SH-SY5Y (cell line): ENCODE measurements at regions not wholly inside any gene's neighbourhood (a gene's known extent, or its start where the extent isn't known, plus 50 kb on each side); places are given as distances from the start of the nearest gene placed in this dataset.

ENCODE experiments used
- GATA2 ChIP-seq: IDR thresholded peaks from 2 replicates; pipeline ENCODE4 v1.6.1; 2011; ENCODE audit warnings: mild to moderate bottlenecking, low read depth, low read length
- GATA3 ChIP-seq: IDR thresholded peaks from 2 replicates; pipeline ENCODE4 v1.6.1; 2011; ENCODE audit warnings: low read depth, mild to moderate bottlenecking, low read length, moderate library complexity

DNA sequence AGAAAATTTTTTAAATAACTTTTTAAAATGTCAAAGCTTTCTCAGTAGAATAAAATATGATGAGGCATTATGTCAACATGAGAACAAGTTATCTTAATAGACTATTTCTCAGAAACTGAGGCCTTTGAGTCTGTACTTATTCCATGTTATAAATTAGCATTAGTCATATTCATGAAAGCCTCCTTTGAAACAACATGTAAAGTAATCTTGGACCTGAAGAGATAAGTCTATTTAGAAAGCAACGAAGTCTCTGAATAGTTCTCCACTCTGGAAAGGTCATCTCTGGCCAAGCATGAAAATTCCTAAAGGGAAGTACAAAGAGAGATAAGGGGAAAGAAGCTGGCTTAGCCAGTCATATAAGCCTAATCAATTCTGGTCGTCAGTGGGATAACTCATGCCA, 150.8 kb downstream of the CYB561 start:
- no peak for TF ChIP-seq GATA2

DNA sequence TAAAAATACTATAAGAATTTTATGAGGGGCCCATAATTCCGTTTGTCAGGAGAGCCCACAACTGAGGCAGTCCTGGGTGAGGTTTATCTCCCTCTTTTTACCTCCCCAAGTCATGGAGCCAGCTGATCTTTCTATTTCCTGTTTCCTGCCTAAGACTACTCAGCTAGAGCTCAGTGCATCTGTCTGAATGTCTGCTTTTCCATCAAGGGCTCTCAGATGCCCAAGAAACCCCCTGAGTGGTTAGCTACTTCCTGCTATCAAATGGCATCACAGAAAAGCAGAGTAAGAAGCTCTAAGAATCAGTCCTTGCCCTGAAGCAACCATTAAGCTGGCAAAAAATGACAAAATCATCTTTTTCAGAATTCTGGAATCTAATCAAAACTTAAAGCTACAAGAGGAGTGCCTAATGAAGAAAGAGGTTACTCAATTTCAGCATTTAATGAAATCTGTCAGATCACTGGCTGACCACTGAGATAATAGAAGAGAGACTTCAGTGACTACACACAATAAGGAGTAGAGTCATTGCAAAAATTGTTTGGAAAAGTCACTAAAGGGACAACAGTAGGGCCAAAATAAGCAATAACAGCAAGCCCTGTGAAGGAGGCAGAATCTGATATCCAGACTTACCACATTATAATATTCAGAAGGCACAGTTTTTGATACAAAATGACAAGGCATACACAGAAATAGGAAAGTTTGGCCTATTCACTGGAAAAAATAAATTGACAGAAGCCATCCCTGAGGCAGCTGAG, 150.1 kb downstream of the CYB561 start:
- no peak for TF ChIP-seq GATA2
- TF ChIP-seq GATA3: no peak

DNA sequence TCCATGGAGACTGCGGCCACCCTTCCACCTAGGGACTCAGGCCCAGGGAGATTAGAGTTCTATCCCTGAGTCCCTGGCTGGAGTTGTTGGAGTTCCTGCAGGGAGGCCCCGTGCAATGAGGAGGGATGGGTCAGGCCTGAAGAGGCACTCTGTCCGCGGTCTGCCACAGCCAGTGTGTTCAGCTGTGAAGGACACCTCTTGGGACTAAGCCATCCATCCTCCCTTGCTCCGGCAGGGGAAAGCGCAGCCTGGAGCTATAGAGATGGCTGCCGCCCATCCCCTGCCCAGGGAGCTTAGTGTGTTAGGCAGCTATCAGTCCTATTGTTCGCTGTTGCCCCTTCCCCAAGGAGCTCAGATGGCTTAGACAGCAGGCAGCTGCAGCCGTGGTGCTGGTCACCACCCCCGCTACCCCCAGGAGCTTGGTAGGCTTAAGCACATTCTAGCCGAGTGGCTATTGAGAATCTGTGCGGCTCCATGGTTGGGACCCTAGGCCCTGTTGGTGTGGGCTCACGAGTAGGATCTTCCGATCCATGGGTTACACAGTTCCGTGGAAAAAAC, 141.3 kb downstream of the CYB561 start:
- TF ChIP-seq GATA2 (no peak), GATA3 (no peak)

DNA sequence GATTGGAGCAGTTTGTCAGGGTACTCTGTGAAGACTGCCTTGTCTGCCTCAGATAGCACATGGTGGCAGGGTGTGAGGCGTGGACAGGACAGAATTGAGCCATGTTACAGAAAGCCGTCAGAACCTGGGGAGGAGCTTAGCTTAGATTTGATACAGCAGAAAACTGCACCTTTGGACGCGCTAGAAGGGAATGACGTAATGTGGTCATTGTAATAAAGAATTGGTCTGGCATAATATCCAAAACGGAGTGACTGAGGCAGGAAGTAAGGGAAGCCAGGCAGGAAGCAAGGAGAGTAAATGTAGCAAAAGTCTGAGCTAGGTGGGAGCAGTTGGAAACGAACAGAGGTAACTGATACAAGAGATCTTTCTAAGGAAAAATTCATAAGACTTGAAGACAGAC, 140.2 kb downstream of the CYB561 start:
- TF ChIP-seq GATA3 (no peak), GATA2 (no peak)

DNA sequence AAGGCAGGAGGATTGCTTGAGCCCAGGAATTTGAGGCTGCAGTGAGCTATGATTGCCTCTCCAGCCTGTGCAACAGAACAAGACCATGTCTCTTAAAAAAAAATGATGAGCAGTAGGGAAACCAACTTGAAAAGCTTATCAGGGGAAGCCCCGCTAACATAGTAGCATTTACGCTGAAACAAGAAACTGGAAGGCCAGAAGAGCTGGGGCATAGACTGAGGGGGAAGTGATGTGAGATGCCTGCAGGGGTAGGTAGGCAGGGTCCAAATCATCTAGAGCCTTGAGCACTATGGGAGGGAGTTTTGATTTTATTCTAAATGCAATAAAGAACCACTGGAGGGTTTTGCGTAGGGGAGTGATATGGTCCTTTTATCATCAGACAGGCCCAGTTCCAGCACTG, 139.3 kb downstream of the CYB561 start:
- no peak for TF ChIP-seq GATA2
- no peak for TF ChIP-seq GATA3

DNA sequence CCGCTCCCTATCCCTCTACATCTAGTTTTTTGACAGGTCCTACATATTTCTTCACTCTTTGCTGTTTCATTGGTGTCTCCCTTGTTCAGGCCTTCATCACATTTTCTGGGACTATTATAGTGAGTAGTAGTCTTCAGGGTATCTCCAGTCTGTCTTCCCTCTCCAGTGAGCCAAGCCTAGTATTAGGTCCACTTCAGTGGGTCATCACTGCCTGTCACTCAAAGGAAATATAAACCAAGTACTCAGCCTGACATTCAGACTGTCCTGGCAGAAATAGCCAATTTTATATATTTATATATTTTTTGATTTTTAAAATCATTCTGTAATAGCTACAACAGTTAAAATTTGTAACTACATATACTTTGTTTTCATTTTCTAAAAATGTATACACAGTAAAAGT, 137.8 kb downstream of the CYB561 start:
- TF ChIP-seq GATA2 (no peak), GATA3 (no peak)

DNA sequence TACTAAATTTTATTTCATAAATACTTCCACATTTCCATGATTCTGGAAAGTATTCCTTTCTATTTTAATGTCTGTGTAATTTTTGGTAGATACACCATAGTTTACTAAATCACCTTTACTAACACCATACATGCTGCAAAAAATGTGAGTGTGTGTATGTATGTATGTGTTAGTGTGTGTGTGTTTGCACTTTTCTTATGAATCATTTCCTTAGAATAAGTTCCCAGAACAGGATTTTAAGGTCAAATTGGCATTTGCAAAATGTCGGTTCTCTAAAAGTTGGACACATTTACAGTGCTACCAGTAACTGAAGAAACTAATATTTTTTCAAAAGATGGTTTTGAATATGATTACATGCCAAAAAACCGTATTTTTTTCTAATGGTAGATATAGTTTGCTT, 137.1 kb downstream of the CYB561 start:
- TF ChIP-seq GATA2 (no peak), GATA3 (no peak)

DNA sequence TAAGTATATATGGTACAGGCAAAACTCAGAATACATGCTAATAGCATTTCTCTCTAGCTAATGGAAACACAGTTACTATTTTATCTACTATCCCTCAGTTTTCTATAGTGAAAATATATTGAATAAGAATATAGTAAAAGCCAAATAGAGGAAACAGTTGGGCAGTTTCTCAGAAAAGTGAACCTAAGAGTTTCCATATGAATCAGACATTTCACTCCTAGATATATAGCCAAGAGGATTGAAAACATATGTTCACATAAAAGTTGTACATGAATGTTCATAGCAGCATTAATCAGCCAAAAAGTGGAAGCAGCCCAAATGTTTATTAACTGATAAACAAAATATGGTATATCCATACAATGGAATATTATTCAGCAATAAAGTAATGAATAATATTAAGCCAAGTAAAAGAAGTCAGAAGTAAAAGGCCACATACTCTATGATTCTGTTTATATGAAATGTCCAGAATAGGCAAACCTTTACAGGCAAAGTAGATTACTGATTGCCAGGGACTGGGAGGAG, 134.6 kb downstream of the CYB561 start:
- TF ChIP-seq GATA3 (no peak), GATA2 (no peak)

DNA sequence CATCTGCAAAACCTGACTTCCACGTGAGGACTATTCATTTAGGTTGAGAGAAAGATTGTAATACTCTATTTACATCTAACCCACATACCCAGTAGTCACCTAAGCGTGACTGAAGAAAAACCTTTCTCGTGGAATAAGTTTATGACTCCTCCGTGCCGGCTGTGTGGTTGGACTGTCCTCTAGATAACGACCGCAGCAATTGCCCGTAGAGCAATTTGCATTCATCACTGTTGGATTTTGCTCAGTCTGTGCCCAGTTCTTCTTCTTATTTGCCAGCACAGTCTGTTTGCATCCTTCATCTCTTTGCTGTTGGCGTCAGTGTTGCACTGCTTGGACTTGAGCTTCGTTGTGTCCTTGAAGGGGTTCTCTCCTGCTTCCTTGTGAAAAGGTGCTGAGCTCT, 131.3 kb downstream of the CYB561 start:
- TF ChIP-seq GATA2 (no peak), GATA3 (no peak)

DNA sequence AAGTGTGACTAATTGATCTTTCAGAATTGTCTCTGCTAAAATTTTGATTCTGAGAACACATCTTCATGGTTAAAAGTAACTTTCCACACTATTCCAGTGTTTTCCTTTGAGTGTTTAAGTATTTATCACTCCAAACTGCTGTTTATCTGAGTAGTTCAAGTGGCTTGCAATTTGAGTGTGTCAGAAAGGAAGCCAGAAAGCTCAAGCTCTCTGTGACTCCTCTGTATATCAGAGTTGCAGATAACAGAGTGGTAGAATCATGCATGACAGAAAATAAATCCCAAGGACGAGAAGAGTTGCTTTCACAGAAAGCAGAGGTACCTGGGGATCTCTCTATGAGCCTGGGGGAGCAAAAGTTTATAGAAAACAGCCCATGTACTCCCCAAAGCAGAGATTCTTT, 130.0 kb downstream of the CYB561 start:
- no peak for TF ChIP-seq GATA2
- no peak for TF ChIP-seq GATA3

DNA sequence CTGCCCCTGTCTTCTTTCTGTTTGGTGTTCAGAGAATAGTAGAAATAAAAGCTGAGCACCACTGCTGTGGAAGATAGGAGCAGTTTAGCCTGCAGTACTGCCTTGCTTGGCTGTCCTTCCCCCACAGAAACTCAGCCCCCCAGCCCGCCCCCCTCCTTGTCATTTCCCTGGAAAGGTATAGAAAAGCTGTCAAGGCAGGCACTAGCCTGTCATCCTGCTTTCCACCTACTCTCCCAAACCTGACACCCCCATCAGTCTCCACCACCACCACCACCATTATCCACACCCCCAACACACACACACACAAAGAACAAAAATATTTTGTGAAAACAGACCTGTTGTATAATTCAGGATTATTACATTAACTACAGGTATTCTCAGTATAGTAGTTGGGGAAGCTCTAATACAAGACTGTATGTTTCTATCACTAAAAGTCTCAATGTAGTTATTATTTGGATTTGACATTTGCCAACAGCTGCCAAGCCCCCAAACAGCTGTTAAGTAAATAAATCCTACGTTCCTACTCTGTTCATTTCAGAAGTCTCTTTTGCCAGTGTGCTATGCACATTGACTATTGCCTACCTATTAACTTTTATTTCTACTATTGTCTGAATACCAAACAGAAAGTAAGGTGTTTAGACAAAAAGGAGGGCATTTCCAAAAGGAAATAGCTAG, 128.8 kb downstream of the CYB561 start:
- TF ChIP-seq GATA2 (no peak), GATA3 (no peak)

DNA sequence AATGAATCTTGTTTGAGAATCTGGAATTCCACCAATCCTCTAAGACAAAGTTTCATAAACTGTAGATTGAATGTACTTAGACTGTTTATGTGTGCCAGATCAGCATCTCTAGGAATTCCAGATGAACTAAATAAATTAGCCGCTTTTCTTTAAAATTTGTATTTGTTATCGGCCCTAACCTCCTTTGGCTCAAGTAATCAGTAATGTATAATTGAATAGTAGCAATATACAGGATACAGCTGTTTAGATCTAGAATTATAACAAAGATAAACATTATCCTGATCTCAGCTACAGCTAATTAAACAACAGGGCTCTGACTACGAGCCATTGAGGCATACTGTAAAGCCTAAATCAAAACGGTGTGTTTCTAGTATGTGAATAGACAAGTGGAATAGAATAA, 120.3 kb downstream of the CYB561 start:
- no peak for TF ChIP-seq GATA3
- TF ChIP-seq GATA2: no peak

DNA sequence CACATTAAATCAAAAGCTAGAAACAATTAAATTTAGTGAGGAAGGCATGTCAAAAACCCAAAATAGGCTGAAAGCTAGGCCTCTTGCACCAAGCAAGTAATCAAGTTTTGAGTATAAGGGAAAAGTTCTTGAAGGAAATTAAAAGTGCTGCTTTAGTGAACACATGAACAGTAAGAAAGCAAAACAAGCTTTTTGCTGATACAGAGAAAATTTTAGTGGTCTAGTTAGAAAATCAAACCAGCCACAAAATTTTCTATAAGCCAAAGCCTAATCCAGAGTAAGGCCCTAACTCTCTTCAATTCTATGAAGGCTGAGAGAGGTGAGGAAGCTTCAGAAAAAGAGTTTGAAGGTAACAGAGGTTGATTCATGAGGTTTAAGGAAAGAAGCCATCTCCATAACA, 116.2 kb downstream of the CYB561 start:
- no peak for TF ChIP-seq GATA3
- TF ChIP-seq GATA2: no peak

DNA sequence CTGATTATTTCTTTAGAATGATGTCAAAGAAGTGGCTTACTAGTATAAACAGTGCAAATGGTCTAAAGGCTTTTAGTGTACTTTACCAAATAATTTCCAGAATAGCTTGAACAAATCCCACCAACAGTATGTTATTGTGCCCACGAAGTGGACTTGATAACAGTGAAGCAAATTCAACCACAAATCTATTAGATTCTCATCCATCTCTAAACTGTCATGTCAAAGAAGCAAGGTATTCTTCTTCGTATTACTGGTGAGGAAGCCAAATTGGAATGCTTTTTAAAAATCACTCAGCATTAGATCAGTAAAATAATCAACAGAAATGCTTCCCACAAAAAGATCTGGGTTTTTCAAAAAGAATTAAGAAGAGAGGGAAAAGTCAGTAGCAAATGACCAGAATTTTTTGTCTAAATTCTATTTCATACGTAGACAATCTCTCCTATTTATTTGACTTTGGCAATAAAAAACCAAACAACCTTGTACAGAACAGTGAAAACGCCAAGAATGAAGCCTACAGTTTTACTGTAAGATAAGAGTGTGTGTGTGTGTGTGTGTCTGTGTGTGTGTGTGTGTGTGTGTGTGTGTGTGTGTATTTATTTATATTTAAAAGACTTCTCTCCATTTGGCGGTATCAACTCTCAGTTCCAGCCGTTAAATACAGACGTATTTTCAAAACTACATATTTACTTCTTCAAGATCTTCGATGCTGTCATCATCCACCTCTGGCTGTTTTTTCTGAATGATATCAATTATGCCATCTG, 114.6 kb downstream of the CYB561 start:
- no peak for TF ChIP-seq GATA2
- no peak for TF ChIP-seq GATA3
